ENCODE measurements at regions not wholly inside any gene's neighbourhood (a gene's known extent, or its start where the extent isn't known, plus 50 kb on each side); places are given as distances from the start of the nearest gene placed in this dataset.

GRCh38 chr3:69490235-69490634 lies 104.3 kb upstream of the FRMD4B start (continued):
- no peak for TF ChIP-seq ATOH8 (CRISPR knock-in tag; IDR thresholded peaks at IDR 0.05; ENCODE audit: low read depth)
- no peak for TF ChIP-seq HES2 (IDR thresholded peaks at IDR 0.05)
- no peak for TF ChIP-seq HEYL (CRISPR knock-in tag; IDR thresholded peaks at IDR 0.05)
- no peak for TF ChIP-seq CHD2 (IDR thresholded peaks at IDR 0.05; ENCODE audit: low read length, partially characterized antibody)
- no peak for TF ChIP-seq PBX3 (IDR thresholded peaks at IDR 0.05)

GRCh38 chr3:69488026-69488425 lies 102.1 kb upstream of the FRMD4B start:
- CTCF ChIA-PET, result no interaction called here
- ATAC-seq (no peak), DNase-seq (ENCODE audit: low read depth in 1 of 2, low spot score in 1 of 2) (no peak), FAIRE-seq (no peak)
- H3K27ac ChIP-seq, result no peak overlapping the region
- POLR2A ChIA-PET, result no interaction called here
- no peaks in the 10 kb centered on the region for H3K4me1 ChIP-seq
- H3K4me2 ChIP-seq, result no peak overlapping the region
- TF ChIP-seq EP300 (IDR thresholded peaks at IDR 0.05), result no peak
- no peak for TF ChIP-seq RAD21 (conservative IDR thresholded peaks at IDR 0.05 in 1 of 2, IDR thresholded peaks at IDR 0.05 in 1 of 2)
- no peaks in the 10 kb centered on the region for H3K9me3 ChIP-seq
- H3K4me3 ChIP-seq, result no peak overlapping the region

GRCh38 chr3:69485489-69485888 lies 99.6 kb upstream of the FRMD4B start:
- DNase-seq (ENCODE audit: low read depth in 1 of 2, low spot score in 1 of 2) (no peak), FAIRE-seq (no peak), ATAC-seq (no peak)
- POLR2A ChIA-PET, result no interaction called here
- Histone ChIP-seq H3K9me3 (no peaks in the 10 kb centered on the region), H3K27ac (no peak overlapping the region), H3K4me2 (no peak overlapping the region), H3K4me1 (no peaks in the 10 kb centered on the region), H3K4me3 (no peak overlapping the region)
- CTCF ChIA-PET, result interaction anchor here (0.6 kb wide), 1 partner anchor 955 kb away, joined by 3 read pairs; no protein-coding TSS in a partner anchor
- 72% methylated on average over 2 of the region's 4 CpGs for WGBS (ENCODE audit: missing lambda C conversion rate)
- TF ChIP-seq NR3C1 (IDR thresholded peaks at IDR 0.05), result no peak
- TF ChIP-seq JUNB (IDR thresholded peaks at IDR 0.05), result no peak

GRCh38 chr3:69484507-69485393 lies 98.9 kb upstream of the FRMD4B start:
- CTCF ChIA-PET, result interaction anchor here (0.6 kb wide), 1 partner anchor 954 kb away, joined by 3 read pairs; no protein-coding TSS in a partner anchor
- no peak for ATAC-seq
- no peak overlapping the region for H3K27ac ChIP-seq
- POLR2A ChIA-PET, result no interaction called here
- H3K4me1 ChIP-seq, result no peaks in the 10 kb centered on the region
- H3K4me2 ChIP-seq, result no peak overlapping the region
- H3K4me3 ChIP-seq, result no peak overlapping the region
- 25% methylated on average over 3 of the region's 6 CpGs for WGBS (ENCODE audit: missing lambda C conversion rate)
- TF ChIP-seq PBX3 (IDR thresholded peaks at IDR 0.05) (no peak), ESRRA (IDR thresholded peaks at IDR 0.05; ENCODE audit: borderline replicate concordance, low read length) (no peak), JUN (IDR thresholded peaks at IDR 0.05) (no peak), ZC3H11A (IDR thresholded peaks at IDR 0.05) (no peak), TFCP2L1 (CRISPR knock-in tag; IDR thresholded peaks at IDR 0.05) (no peak), POLR2A (IDR thresholded peaks at IDR 0.05; ENCODE audit: low read length) (no peak), HMGXB4 (CRISPR knock-in tag; IDR thresholded peaks at IDR 0.05; ENCODE audit: borderline replicate concordance) (no peak), RFX5 (IDR thresholded peaks at IDR 0.05) (no peak), TP53 (CRISPR knock-in tag; IDR thresholded peaks at IDR 0.05) (no peak), MAZ (IDR thresholded peaks at IDR 0.05; ENCODE audit: borderline replicate concordance, low read depth, low read length) (no peak), HES2 (IDR thresholded peaks at IDR 0.05) (no peak), RCOR1 (IDR thresholded peaks at IDR 0.05; ENCODE audit: low read depth, low read length) (no peak), KDM1A (IDR thresholded peaks at IDR 0.05; ENCODE audit: low read depth) (no peak), POLR2AphosphoS2 (conservative IDR thresholded peaks at IDR 0.05; ENCODE audit: low read length) (no peak), HOXB13 (CRISPR knock-in tag; IDR thresholded peaks at IDR 0.05; ENCODE audit: low read depth) (no peak), HEYL (CRISPR knock-in tag; IDR thresholded peaks at IDR 0.05) (no peak), FOSB (CRISPR knock-in tag; IDR thresholded peaks at IDR 0.05) (no peak), HOXA7 (CRISPR knock-in tag; IDR thresholded peaks at IDR 0.05) (no peak)
- DNase-seq (ENCODE audit: low read depth in 1 of 2, low spot score in 1 of 2), result no peak
- FAIRE-seq, result no peak
- no peaks in the 10 kb centered on the region for H3K9me3 ChIP-seq
